Ammon's horn (tissue), 1 donor: ENCODE measurements at regions not wholly inside any gene's neighbourhood (a gene's known extent, or its start where the extent isn't known, plus 50 kb on each side); places are given as distances from the start of the nearest gene placed in this dataset.

ENCODE experiments used
- DNase-seq: peaks from one replicate; pipeline ENCODE4 v3.0.0-alpha.2; 2016; ENCODE audit warnings: low spot score

GRCh38 chr17:79192503-79193351, 118.1 kb downstream of the ENGASE start:
- DNase-seq, result no peak

GRCh38 chr17:79191270-79191934, 116.8 kb downstream of the ENGASE start:
- DNase-seq, result no peak

- no peak for DNase-seq
Observed at GRCh38 chr17:79189305-79189704, 114.7 kb downstream of the ENGASE start.

GRCh38 chr17:79188685-79189084, 114.1 kb downstream of the ENGASE start:
- no peak for DNase-seq

- peak; percentile 17 for DNase-seq
Observed at GRCh38 chr17:79188048-79188447, 113.4 kb downstream of the ENGASE start.

- no peak for DNase-seq
Observed at GRCh38 chr17:79187186-79187585, 112.6 kb downstream of the ENGASE start.

GRCh38 chr17:79186406-79186805, 111.8 kb downstream of the ENGASE start:
- no peak for DNase-seq

- no peak for DNase-seq
Observed at GRCh38 chr17:79185671-79186070, 111.0 kb downstream of the ENGASE start.

GRCh38 chr17:79184219-79184618, 109.6 kb downstream of the ENGASE start:
- no peak for DNase-seq

GRCh38 chr17:79183293-79184158, 108.9 kb downstream of the ENGASE start:
- DNase-seq, result peak; percentile 22

GRCh38 chr17:79183043-79183292, 108.3 kb downstream of the ENGASE start:
- DNase-seq, result no peak

GRCh38 chr17:79182176-79183042, 107.8 kb downstream of the ENGASE start:
- no peak for DNase-seq

GRCh38 chr17:79180358-79181005, 105.9 kb downstream of the ENGASE start:
- DNase-seq, result no peak

- DNase-seq, result no peak
Observed at GRCh38 chr17:79179334-79179733, 104.7 kb downstream of the ENGASE start.

- DNase-seq, result no peak
Observed at GRCh38 chr17:79177877-79178276, 103.3 kb downstream of the ENGASE start.

GRCh38 chr17:79176792-79177601, 102.4 kb downstream of the ENGASE start:
- DNase-seq, result no peak

GRCh38 chr17:79174905-79175856, 100.6 kb downstream of the ENGASE start:
- no peak for DNase-seq

GRCh38 chr17:79174193-79174765, 99.7 kb downstream of the ENGASE start:
- DNase-seq, result no peak

GRCh38 chr17:79171188-79171587, 96.6 kb downstream of the ENGASE start:
- no peak for DNase-seq
